RWPE1 (cell line): ENCODE measurements at regions not wholly inside any gene's neighbourhood (a gene's known extent, or its start where the extent isn't known, plus 50 kb on each side); places are given as distances from the start of the nearest gene placed in this dataset.
"Not testable (repeated sequence)": the region's sequence is repeated elsewhere in the genome, so short reads cannot be mapped to it uniquely, and the experiment has no call there.

Source experiments
- CTCF ChIA-PET: fragments of 350-600 bp; sonication (Branson Sonifier 250); formaldehyde crosslinking; extraction: SDS; loops from one replicate; lab custom pipeline; 2021; lab: Yijun Ruan, JAX
- POLR2A ChIA-PET: fragments of 400-600 bp; formaldehyde crosslinking; extraction: SDS; loops from one replicate; lab custom pipeline; 2020; ENCODE audit warnings: antibody characterized with exemption; ENCODE audit not compliant: low non-redundant PET; lab: Yijun Ruan, JAX
- DNase-seq: peaks from one replicate; pipeline ENCODE4 v3.0.0; 2012; ENCODE audit warnings: low spot score
- H3K27ac ChIP-seq: fragments of 450-650 bp; 2 replicates; pipeline ENCODE4 v1.5.1; 2017
- CTCF ChIP-seq: fragments of 450-650 bp; conservative IDR thresholded peaks from 2 replicates; pipeline ENCODE4 v1.5.1; 2017; ENCODE audit warnings: low read depth, mild to moderate bottlenecking

- no peak overlapping the region for H3K27ac ChIP-seq
- ChIA-PET CTCF (no interaction called here), POLR2A (no interaction called here)
- no peak for DNase-seq
- TF ChIP-seq CTCF: no peak
Observed at GRCh38 chr9:1539216-1539615, 475.9 kb upstream of the SMARCA2 start.

GRCh38 chr9:1550636-1551035 lies 464.5 kb upstream of the SMARCA2 start:
- ChIA-PET CTCF (no interaction called here), POLR2A (no interaction called here)
- no peak for TF ChIP-seq CTCF
- no peak overlapping the region for H3K27ac ChIP-seq
- no peak for DNase-seq

GRCh38 chr9:1554081-1555035 lies 460.8 kb upstream of the SMARCA2 start:
- ChIA-PET CTCF (no interaction called here), POLR2A (no interaction called here)
- no peak for TF ChIP-seq CTCF
- no peak for DNase-seq
- H3K27ac ChIP-seq: no peak overlapping the region

GRCh38 chr9:1558666-1559065 lies 456.5 kb upstream of the SMARCA2 start:
- H3K27ac ChIP-seq, POLR2A ChIA-PET, DNase-seq, CTCF ChIA-PET: not testable (repeated sequence)

- TF ChIP-seq CTCF: no peak
- ChIA-PET CTCF (no interaction called here), POLR2A (no interaction called here)
- H3K27ac ChIP-seq: no peak overlapping the region
- DNase-seq: no peak
Observed at GRCh38 chr9:1575939-1576338, 439.2 kb upstream of the SMARCA2 start.

GRCh38 chr9:1580215-1580614 lies 434.9 kb upstream of the SMARCA2 start:
- ChIA-PET CTCF (interaction anchor here (0.7 kb wide), 1 partner anchor 53 kb away, joined by 3 read pairs; no protein-coding TSS in a partner anchor), POLR2A (no interaction called here)
- DNase-seq: no peak
- no peak overlapping the region for H3K27ac ChIP-seq
- TF ChIP-seq CTCF: no peak

GRCh38 chr9:1581926-1582325 lies 433.2 kb upstream of the SMARCA2 start:
- CTCF ChIA-PET: no interaction called here
- TF ChIP-seq CTCF: no peak
- H3K27ac ChIP-seq: no peak overlapping the region

More at GRCh38 chr9:1581926-1582325, 433.2 kb upstream of the SMARCA2 start:
- no peak for DNase-seq
- POLR2A ChIA-PET: no interaction called here
